GM18505 (cell line): ENCODE measurements at regions not wholly inside any gene's neighbourhood (a gene's known extent, or its start where the extent isn't known, plus 50 kb on each side); places are given as distances from the start of the nearest gene placed in this dataset.
"Not testable (repeated sequence)": the region's sequence is repeated elsewhere in the genome, so short reads cannot be mapped to it uniquely, and the experiment has no call there.

Source experiments
- ATAC-seq: cut with Tn5 transposase; IDR thresholded peaks from one replicate; pipeline ENCODE4 v1.9.1; 2021; ENCODE audit not compliant: unreplicated experiment
- POLR2A ChIP-seq: IDR thresholded peaks from 4 replicates; pipeline ENCODE4 v1.6.1; 2011; ENCODE audit warnings: borderline replicate concordance; ENCODE audit not compliant: insufficient read depth, insufficient read length; ENCODE audit errors: extremely low read depth

DNA sequence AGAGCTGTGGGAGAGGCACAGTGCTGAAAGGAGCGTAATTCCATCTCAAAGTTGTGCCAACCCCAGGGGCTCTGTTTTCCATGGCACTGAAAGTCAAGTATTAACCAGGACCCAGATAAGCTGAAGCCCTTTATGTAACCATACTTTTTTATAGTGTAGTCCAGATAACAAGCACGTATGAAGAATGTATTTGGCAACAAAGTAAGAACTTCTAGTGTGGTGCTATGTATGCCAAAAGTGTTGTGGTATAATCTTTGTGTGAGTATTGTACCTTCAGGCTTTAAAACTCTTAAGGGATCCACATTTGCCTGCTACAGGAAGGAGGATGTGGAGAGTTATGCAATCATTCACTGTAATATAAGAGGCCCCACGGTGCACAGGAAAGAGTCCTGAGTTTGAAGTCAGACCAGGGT is 129.4 kb downstream of the IBTK start:
- no peak for TF ChIP-seq POLR2A
- no peak for ATAC-seq

DNA sequence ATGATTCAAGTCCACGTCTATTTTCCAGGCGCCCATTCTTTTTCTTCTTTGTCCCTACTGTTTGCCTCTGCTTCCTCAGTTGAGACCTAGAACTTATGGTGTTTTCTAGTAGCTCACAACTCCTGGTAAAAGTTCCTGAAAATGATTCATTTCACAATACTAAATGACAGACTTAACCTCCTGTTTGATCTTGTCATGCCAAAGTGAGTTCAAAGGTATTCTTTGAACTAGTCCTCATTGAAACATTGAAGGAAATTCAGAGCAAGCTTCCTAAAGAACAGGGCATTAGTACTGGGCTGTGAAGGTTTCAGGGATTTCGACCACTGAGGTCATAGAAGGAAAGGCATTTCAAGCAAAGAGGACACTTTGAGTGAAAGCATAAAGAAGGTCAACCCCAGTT is 132.8 kb downstream of the IBTK start:
- TF ChIP-seq POLR2A, result no peak
- no peak for ATAC-seq

DNA sequence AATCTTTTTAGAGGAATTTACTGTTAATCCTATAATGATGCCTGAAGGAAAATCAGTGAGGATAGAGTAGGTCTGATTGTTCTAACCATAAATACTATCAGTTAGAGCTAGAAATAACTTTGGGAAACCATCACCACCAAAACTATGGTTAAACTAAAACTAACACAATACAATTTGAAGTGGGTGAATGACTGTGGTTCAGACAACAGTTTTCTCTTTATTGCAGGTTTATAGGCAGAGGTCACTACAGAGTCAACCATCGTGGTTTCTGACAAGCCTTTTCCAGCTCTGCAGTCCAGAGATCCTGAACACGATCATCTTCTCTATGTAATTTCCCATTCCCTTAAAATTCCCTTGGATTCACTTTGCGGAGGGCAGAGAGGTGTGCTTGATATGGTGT is 134.3 kb downstream of the IBTK start:
- no peak for ATAC-seq
- no peak for TF ChIP-seq POLR2A

DNA sequence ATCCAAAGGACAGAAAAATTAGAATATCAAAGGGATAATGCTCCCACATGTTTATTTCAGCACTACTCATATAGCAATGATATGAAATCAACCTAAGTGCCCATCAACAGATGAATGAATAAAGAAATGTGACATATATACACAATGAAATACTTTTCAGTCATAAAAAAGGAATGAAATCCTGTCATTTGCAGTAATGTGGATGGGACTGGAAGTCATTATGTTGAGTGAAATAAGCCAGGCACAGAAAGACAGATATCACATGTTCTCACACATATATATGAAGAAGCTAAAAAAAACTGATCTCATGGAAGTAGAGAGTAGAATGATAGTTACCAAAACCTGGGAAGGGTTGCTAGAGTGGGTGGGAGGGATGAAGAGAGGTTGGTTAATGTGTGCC is 135.7 kb downstream of the IBTK start:
- ATAC-seq, result no peak
- no peak for TF ChIP-seq POLR2A

DNA sequence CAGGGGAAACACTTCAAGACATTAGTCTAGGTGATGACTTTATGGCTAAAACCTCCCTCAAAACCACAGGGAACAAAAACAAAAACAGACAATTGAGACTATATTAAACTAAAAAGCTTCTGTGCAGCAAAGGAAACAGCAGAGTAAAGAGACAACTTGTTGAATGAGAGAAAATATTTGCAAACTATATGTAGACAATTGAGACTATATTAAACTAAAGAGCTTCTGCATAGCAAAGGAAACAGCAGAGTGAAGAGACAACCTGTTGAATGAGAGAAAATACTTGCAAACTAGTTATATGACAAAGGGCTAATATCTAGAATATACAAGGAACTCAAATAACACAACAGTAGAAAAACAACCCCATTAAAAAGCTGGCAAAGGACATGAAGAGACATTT is 136.4 kb downstream of the IBTK start:
- no peak for TF ChIP-seq POLR2A
- no peak for ATAC-seq

DNA sequence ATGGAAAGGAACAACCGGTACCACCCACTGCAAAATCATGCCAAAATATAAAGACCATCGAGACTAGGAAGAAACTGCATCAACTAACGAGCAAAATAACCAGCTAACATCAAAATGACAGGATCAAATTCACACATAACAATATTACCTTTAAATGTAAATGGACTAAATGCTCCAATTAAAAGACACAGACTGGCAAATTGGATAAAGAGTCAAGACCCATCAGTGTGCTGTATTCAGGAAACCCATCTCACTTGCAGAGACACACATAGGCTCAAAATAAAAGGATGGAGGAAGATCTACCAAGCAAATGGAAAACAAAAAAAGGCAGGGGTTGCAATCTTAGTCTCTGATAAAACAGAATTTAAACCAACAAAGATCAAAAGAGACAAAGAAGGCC is 144.4 kb downstream of the IBTK start:
- not testable (repeated sequence) for ATAC-seq

DNA sequence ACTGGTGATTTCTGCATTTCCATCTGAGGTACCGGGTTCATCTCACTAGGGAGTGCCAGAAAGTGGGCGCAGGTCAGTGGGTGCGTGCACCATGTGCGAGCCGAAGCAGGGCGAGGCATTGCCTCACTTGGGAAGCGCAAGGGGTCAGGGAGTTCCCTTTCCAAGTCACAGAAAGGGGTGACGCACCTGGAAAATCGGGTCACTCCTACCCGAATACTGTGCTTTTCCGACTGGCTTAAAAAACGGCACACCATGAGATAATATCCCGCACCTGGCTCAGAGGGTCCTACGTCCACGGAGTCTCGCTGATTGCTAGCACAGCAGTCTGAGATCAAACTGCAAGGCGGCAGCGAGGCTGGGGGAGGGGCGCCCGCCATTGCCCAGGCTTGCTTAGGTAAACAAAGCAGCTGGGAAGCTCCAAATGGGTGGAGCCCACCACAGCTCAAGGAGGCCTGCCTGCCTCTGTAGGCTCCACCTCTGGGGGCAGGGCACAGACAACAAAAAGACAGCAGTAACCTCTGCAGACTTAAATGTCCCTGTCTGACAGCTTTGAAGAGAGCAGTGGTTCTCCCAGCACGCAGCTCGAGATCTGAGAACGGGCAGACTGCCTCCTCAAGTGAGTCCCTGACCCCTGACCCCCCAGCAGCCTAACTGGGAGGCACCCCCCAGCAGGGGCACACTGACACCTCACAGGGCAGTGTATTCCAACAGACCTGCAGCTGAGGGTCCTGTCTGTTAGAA is 146.0 kb downstream of the IBTK start:
- not testable (repeated sequence) for ATAC-seq

DNA sequence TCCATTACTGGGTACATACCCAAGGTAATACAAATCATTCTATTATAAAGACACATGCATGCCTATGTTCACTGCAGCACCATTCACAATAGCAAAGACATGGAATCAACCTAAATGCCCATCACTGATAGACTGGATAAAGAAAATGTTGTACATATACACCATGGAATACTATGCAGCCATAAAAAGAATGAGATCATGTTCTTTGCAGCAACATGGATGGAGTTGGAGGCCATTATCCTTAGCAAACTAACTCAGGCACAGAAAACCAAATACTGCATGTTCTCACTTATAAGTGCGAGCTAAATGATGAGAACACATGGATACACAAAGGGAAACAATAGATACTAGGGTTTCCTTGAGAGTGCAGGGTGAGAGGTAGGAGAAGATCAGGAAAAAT is 146.8 kb downstream of the IBTK start:
- not testable (repeated sequence) for ATAC-seq

DNA sequence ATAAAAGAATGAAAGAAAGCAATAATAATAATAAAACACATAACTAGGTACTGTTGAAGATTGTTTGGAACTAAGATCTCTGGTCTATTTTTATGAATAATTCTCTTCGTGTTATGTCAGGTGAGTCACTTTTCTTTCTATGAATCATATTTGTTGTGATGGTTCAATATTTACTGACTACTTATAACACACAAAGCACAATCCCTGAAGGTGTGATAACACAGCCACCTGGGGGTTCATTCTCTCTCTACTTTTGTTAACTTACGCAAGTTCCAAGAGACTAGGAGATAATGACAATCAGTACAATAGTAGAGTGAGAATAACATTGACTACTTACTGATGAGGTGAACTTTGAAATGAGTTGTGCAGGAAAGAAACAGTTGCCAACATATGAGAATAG is 149.9 kb downstream of the IBTK start:
- ATAC-seq, result no peak
- no peak for TF ChIP-seq POLR2A

DNA sequence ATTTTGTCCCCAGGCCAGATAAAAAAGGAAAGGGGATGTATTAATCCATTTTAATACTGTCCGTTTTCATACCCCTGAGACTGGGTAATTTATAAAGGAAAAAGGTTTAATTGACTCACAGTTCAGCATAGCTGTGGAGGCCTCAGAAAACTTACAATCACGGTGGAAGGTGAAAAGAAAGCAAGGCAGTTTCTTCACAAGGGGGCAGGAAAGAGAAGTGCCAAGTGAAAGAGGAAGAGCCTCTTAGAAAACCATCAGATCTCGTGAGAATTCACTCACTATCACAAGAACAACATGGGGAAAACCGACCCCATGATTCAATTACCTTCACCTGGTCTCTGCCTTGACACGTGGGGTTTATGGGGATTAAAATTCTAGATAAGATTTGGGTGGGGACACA is 152.5 kb downstream of the IBTK start:
- TF ChIP-seq POLR2A, result no peak
- ATAC-seq, result no peak

DNA sequence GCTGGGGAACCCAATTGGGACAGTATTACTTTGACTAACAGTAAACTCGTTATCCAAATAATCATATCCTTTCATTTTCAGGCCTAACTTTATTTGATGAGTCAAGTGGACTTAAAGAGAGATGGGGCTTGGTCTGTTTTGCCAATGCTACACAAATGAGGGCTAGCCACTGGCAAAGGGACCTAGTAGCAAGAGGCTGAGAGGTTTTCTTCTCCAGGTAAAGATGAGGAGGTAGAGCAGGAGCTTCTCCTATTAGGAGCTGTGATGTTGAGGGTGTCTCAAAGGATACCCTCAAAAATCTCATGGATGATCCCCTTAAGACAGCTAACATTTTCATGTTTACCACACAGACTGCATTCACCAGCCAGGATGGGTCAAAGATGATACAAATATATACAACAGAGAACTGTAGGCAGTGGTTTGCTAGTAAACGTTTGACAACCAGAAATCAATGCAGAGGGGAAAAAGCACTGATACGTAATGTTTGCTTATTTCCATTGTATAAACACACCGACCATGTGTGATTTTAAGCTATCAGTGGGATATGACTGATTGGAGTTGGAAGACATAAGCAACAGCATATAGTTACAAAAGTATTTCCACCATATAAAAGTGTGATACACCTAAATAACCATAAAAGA is 153.3 kb downstream of the IBTK start:
- no peak for ATAC-seq
- TF ChIP-seq POLR2A, result no peak

DNA sequence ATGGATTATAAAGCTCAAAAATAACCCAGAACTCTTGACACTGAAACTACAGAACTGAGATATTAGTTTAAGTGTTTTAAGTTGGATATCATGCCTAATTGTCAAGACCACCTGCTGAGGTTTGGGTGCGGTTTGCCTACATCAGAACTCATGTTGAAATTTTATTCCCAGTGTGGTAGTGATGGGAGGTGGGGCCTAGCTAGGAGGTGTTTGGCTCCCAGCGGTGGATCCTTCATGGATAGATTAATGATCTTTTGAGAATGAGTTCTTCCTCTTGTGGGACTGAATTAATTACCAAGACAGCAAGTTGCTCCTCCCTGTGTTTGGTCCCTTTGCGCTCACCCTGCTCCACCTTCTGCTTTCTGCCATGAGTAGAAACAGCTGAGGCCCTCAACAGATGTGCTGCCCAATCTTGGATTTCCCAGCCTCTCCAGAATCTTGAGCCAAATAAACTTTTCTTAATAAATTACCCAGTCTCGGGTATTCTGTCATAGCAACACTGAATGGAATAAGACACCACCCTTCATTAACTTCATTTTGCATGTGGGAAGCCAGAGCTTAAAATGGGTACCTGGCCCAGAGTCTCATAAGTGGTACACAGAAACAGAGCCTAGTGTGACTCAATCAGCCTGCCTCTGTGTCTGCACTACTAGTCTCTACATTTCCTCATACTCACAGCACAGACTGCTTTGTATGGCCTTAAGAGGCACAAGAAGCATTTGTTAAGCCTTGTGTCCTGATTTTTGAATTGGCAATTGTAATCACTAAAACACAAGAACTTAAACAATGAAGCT is 158.4 kb downstream of the IBTK start:
- no peak for TF ChIP-seq POLR2A
- no peak for ATAC-seq

DNA sequence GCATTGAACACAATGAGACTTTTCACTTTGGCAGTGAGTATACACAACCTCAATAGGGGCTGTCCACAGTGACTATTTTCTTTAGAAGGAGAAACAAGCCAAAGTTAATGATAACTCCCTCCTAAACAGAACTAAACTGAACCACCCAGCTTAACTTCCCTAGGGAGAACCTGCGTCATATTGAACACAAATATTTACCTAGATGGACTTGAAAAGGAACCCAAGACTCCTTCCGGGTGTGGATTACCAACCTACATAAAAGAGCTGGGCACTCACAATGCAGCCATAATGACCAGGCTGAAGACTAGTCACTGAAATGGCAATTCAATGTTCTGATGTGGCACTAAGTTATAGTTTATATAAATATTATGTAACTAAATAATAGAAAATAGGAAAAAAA is 160.6 kb downstream of the IBTK start:
- TF ChIP-seq POLR2A, result no peak
- no peak for ATAC-seq

DNA sequence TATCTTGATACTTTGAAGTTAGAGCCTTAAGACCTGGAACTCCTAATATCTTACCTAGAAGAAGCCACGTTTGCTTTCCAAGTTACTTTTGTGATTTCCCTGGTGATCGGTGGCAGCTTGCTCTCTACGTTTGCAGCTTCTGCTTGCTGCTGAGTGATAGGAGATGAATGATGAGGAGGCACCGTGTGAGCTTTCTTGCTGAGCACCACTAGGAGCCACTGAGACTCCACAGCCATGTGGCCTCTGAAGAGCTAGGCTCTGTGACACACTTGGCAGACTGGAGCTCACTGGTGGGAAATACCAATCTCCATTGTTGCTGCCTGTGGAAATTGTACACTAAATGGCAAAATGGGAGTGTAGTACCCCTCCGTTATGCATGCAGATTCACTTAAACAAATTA is 161.8 kb downstream of the IBTK start:
- ATAC-seq, result no peak
- TF ChIP-seq POLR2A, result no peak
